NCI-H1694 (cell line): ENCODE measurements at regions not wholly inside any gene's neighbourhood (a gene's known extent, or its start where the extent isn't known, plus 50 kb on each side); places are given as distances from the start of the nearest gene placed in this dataset.

Experiments
- DNase-seq: peaks from one replicate; lab custom pipeline; 2025; lab: John Stamatoyannopoulos, UW

DNA sequence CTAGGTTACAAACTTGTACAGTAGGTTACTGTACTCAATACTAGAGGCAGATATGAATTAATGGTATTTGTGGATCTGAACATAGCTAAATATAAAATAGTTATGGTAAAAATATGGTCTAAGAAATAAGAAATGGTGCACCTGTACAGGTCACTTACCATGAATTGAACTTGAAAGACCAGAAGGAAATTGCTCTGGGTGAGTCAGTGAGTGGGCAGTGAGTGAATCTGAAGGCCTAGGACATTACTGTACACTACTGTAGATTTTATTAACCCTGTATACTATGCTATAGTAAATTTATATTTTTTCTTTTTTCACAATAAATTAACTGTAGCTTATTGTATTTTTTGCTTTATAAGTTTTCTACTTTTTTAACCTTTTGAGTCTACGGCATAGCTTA lies 1020.4 kb downstream of the CDH18 start:
- no peak for DNase-seq

DNA sequence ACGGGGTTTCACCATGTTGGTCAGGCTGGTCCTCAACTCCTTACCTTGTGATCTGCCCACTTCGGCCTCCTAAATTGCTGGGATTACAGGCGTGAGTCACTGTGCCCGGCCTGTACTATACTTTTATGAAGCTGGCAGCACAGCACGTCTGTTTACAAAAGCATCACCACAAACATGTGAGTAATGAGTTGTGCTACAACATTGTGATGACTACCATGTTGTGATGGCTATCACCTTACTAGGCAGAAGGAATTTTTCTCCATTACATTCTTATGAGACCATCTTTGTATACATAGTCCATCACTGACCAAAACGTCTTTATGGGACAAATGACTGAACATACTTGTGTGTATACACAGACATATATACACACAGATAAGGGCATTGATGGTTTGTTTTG lies 1019.0 kb downstream of the CDH18 start:
- no peak for DNase-seq

DNA sequence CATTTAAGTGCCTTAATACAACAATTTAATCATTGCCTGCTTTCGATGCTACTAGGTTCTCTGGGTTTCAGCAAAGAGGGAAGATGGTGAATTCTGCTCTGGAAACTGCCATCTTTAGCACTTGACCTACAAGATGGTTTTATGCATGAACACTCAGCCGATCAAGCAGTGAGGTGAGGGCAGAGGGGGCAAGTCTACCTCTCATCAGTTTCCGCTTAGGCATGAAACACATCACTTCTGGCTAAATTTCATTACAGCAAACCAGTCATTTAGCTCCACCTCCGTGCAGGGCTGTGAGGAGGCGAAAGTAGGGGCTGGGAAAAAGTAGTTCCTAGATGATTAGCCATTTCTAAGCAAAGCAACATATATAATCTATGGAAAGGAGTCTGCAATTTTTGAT lies 1018.0 kb downstream of the CDH18 start:
- no peak for DNase-seq

DNA sequence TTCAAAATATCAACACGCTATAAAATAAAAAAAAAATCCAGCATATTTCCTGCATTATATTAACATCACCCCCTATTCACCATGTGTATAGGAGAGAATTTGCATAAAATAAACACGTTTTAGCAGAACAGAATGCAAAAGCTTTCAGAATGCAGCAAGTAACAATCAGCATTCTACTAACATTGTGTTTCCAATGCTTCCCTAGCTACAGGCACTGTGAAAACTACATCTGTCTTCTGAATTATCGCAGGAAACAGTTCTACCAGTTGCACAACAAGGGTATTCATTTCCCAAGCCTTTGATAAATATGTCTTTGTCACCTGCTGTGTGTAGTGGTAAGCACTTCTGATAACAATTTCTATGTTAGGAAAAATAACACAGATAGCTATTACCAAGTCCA lies 1015.8 kb downstream of the CDH18 start:
- DNase-seq: no peak

DNA sequence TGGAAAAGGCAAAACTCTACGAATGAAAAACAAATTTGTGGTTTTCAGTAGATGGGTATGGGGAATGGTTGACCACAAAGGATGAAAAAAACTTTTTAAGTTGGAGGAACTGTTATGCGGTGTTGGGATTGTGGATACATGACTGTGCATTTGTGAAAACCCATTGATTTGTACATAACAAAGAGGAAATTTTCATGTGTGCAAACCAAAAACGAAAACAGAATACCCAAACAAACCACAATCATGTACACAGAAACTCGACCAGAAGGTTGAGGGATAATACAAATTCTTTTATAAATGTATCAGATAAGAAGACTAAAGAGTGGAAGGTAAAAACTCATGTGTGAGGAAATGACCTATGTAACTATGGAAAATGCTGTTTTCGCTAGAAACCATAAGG lies 1012.4 kb downstream of the CDH18 start:
- no peak for DNase-seq

DNA sequence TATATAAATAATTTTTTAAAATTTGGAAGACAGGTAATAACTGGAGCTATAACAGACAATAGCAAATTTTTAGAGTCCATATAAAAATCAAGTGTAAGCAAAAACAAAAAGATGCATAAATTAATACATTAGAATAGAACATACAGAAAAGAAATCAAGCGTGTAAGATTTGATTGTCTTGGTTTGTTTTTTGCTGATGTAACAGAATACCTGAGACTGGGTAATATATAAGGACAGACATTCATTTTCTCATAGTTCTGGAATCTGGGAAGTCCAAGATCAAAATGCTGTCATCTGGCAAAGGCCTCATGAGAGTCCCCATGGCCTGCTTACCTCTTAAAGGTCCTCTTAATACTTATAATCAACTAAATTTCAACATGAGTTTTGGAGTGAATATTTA lies 1010.1 kb downstream of the CDH18 start:
- DNase-seq: no peak

DNA sequence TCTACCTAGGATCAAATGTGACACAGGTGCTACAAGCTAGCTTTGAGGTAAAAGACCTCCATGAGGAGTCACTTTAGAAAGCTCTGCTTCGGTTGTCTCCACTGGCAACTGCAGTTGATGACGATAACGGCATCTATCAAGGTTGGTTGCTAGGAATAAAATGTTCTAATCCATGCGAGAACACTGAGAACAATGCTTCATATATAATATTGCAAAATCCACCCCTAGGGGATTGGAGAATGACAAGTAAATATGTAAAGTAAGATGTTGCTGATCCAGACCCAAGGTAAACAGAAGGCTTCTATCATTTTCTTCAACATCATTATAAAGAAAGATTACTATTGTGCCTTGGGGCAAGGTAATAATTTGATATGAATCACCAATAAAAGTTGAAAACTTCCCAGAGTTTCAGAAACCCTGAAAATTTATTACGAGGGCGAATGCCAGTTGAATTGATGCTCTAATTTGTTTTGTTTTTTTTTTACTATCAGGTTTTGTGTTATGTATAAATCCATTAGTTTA lies 1003.4 kb downstream of the CDH18 start:
- DNase-seq: no peak

DNA sequence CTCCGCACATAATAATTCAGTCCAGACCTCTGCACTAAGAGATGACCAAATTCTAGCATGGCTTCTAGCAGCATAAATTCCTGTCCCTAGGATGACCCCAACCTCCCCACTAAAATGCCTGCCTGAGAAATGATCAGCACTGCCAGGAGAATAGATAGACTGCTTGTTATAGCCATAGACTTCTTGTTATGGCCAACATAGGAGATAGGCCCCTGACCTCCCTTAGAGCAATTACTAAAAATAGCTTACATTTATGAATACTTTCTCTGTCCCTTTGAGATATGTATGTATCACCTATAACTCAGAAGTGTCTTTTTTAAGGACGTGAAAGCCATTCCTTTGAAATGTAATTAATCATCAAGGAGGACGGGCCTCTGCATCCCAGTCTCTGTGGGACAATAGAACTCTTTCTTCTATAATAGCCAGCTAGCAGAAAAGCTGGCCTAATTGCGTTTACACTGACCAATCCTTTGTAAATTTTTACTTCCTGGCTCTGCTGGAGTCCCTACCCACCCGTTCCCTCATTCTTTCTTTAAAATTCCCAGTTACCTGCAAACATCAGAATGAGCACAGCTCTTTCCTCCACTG lies 1002.7 kb downstream of the CDH18 start:
- no peak for DNase-seq

DNA sequence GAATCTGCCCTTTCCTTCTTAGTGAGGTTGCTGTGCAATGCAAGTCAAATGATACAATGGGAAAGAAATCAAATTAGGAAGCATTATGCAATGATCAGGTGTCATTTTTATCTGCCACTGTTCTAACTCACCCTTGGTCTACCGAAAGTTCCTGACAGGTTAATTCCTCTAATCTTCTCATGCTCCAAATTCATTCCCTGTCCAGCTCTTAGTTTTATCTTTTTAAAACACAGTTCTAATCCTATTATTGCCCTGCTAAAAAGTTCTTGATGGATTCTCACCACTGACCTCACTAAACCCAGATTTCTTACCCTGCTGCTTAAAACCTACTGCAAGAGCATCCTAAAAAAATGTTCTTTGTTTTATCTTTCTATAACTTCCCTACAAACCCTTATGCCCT lies 1000.9 kb downstream of the CDH18 start:
- no peak for DNase-seq

DNA sequence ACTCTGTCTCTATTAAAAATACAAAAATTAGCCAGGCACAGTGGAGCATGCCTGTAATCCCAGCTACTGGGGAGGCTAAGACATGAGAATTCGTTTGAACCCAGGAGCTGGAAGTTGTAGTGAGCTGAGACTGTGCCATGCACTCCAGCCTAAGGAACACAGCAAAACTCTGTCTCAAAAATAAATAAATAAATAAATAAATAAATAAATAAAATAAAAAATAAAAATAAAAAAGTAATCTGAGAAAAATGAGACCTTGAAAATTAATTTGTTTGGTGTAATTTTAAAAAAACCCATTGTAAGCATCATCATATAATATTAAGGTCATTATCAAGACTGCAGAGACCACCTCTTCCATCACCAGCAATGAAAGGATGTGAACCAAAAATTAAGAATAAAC lies 997.1 kb downstream of the CDH18 start:
- no peak for DNase-seq

DNA sequence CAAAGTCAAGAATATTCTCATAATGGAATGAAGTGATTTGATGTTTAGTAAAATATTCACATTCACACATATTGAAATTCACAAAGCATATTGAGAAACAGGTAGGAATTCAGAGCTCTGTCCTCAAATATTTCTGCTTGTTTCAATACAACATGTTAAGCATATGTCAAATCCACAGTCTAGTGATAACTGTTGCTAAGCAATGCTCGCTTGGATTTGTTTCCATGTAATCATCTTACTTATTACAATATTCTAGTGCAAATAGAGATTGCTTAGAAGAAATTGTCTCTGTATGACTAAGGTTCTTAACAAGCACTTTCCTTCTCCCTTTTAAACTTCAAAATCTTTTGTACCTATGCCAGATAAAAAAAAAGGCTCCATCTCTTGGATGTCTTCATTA lies 995.7 kb downstream of the CDH18 start:
- DNase-seq: no peak

DNA sequence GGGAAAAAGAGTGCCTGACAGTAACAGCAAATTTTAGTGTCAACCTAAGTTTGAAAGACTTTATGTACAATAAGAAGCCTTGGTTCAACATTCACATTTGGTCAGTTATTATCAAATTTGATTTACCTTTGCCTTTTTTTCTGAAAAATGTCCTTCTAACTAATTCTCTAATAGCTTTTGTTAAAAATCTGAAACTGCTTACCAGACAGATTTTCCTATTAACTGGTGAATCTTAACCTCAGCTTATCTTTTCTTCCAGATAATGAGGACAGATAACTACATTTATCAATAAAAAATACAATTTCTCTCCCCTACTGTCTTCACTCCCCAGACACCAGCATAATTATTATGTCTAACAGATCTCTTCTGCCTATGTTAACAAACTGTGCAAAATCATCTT lies 988.5 kb downstream of the CDH18 start:
- DNase-seq: no peak

DNA sequence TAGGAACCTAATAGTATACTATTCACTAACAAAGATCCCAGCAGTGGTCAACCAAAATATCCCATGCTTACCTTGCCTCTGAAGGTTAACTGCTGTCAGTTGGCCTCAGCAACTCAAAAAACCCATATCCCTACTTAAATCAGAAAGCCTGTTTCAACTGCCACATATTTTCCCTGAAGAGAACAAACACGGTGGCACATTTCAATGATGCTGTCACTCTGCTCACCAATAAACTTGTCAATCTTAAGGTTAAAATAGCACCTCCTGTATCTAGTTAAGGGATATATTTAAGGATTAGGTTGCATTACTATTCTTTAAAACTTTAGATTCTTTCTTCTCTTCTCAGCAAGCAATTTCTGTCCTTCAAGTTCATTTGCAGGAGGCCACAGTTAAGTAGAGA lies 986.9 kb downstream of the CDH18 start:
- no peak for DNase-seq

DNA sequence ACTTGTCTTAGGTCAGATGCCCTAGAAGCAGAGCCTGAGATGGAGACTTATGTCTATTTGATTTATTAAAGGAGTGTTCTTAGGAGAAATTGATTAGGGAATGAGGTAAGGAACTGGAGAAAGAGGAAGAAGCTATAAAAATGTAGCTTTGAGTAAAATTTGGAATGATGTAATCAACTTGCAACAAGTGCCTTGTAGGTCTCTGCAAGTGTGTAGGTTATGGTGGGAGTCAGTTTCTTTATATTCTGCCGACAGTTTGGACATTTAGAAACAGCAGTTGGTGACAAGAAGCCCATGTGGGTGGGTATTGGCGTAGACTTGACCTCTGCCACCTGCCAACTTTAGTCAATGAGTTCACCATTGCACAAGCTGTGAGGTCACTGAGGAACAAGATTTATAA lies 986.5 kb downstream of the CDH18 start:
- DNase-seq: no peak

DNA sequence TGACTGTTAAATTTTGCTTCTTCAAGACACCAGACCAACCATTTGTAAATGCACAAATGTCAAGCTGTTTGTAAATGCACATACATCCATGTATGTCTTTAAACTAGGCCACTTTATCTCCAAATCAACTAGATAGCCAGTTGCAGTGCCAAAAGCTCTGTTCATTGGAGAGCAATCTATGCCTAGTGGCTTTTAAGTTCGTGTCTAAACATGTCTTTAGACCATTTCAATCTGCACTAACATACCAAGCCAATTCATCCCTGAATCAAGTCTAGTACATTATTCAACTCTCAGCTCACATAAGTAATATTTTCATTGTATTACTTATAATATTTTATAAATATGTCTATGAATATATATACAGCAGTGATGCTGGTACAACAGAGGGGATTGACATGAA lies 985.9 kb downstream of the CDH18 start:
- no peak for DNase-seq

DNA sequence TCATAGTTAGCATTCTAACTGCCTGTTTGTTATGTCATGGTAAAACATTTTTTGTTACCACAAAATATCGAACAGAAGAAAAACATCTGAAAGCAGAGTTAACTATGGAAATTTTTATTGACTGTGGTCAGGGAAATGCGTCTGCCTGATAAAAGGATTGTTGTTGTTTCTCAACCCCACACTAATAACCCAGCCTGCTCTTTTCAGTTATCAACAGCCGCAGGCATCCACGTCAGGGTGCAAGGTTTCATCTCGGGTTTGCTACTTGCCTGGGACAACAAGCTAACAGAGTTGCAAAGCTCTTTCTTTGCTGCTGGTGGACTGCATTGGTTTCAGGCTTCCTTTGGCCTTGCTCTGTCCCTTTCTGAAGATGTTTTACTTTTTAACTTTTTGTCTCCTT lies 969.2 kb downstream of the CDH18 start:
- no peak for DNase-seq

DNA sequence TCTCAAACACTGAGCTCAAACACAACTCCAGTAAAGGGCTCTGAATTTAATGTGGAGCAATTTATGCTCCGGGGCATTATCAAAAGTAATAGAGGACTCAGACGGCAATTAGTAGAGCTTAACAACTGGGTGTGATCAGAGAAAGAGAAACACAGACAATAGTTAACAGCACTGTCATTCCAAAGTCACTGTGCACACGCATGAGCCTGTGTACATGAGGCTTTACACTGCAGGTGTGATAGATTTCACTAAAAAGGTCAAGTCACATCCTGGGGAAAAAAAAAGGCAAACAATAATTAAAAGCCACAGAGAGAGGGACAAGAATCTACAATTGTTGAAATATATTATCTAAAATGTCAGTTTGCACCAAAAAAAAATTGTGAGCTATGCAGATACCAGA lies 956.5 kb downstream of the CDH18 start:
- DNase-seq: no peak

DNA sequence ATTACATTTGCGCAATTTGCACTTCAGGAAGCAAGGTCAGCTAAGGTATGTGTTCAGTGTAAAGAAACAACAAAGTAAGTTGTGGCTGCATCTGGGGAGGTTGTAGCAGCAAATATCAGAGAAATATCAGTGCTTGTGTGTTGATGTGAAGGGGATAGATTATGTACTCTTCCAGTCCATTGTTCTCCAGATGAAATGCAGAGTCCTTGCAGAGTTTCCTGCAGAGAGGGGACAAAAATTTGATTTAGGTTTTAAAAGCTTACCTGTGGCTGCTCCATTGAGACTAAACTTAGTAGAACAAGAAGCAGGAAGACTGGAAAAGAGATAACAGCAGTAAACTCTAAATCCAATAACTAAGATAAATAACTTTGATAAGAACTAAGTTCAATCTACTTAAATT lies 952.2 kb downstream of the CDH18 start:
- DNase-seq: no peak

DNA sequence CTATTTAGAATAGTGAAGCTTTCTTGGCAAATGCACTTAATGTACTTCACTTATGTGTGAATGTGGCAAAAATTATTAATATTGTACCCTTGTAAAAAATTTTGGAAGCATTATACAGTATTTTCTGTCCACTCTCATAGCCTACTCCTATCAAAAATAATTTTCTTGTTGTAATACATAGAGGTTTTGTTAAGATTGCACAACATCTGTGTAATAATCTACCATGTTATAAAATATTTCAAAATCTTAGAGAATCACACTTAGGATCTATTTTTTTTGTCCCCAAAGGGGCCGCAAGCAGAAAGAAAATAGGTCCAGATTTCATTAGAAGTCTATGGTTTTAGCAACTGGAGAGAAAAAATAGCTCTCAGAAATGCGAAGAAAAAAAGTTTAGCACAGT lies 945.9 kb downstream of the CDH18 start:
- DNase-seq: no peak

DNA sequence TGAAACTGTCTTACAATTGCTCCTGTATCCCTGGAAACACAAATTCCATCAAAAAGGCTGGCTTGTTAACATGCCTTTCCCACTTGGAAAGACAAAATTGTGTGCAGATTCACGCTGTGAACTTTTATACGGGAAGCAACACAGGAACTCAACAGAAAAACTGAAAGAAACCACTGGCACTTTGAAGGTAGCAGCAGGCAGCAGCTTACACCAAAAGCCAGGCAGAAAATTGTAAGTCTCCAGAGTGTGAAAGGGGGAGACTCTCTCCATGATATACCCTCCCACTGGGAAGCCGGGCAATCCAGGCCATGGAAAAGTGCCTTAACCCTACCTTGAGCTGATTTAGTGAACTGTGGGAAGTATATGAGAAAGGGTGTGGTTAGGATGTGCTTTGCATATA lies 943.7 kb downstream of the CDH18 start:
- no peak for DNase-seq

DNA sequence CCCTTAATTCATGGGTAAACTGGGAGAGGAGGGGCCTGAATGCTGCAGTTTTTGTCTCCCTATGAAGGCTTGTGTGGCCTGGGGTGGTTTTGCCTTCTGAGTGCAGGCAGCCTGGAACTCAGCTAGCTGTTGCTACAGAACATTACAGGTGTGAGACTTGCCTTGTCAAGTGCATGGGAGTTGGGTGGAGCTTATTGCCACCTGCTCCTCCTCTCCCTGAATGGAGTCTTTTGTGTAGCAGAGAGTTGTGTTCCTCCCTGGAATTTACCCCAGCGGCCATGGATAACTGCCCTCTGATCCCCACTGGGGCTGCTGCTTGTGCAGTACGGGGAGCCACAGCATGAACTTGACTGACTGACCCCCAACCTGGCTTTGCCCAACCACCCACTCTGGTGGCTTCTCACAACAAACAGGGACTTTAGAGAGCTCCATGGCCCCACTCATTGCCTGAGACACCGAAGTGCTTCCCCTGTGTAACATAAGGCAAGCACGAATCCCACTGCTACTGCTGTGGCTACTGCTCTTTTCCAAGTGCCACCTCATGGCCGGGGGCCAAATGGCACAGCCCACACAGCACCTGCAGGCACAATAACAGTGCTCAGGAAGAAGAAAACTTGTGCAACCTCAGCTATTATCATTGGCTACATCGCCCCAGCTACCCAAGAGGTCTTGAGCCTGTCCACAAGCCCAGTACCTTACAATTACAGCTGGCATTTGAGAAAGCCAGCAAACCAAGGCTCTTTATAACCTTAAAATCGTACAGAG lies 942.9 kb downstream of the CDH18 start:
- no peak for DNase-seq

DNA sequence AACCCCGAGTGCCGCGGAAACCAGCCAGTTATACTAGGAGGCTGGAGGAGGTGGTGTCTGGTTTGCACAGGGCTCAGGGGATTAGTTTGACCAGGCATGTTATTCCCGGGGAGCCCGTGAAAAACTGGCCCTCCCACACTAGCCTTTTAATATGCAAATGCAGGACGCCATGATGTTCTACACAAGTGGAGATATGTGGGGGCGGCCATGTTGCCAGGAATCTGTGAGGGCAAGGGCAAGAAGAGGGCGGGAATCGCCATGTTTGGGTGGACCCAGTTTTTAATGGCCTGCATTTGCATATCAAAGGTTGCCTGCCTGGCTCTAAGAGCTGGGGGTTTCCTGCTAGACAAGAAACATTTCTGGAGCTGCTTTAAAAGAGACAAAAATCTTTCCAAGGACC lies 940.7 kb downstream of the CDH18 start:
- DNase-seq: no peak

DNA sequence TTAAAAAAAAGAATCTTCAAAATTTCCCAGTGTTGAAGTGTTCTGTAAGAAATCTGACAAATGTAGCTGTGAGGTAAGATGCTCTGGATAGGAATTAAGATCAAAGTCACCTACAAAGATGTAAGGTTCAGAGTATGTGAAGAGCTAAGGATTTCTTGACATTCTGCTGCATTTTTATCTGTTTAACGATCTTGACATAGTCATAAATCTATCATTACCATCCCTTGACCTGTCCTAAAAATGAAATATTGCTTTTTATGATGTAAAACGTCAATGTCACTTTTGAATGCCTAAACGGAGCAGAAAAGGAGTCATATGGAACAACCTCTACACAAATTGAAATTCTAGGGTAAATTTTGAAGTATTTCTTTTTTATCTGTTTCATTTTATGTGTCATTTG lies 939.3 kb downstream of the CDH18 start:
- no peak for DNase-seq

DNA sequence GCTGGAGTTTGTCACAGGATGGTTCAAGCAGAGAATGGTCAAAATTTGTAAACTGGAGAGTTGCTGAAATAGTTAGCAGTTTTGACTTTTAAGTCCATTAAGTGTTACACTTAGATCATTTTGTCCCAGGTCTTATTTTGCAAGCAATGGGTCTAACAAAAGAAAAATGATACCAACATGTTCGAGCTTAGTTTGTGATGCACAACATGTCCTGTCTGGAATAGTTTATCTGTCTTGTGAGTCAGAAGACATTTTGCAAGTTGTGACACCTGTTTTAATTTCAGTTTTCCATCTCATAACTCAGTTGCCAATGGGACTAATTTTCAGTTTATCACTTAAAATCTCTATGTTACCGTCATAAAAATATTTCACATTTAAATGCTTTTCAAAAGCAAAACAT lies 929.8 kb downstream of the CDH18 start:
- DNase-seq: no peak
